HG02973 (cell line): ENCODE measurements at regions not wholly inside any gene's neighbourhood (a gene's known extent, or its start where the extent isn't known, plus 50 kb on each side); places are given as distances from the start of the nearest gene placed in this dataset.
"Not testable (repeated sequence)": the region's sequence is repeated elsewhere in the genome, so short reads cannot be mapped to it uniquely, and the experiment has no call there.

Source experiments
- ATAC-seq: cut with Tn5 transposase; IDR thresholded peaks from one replicate; pipeline ENCODE4 v1.9.1; 2021; ENCODE audit warnings: moderate library complexity; ENCODE audit not compliant: unreplicated experiment

DNA sequence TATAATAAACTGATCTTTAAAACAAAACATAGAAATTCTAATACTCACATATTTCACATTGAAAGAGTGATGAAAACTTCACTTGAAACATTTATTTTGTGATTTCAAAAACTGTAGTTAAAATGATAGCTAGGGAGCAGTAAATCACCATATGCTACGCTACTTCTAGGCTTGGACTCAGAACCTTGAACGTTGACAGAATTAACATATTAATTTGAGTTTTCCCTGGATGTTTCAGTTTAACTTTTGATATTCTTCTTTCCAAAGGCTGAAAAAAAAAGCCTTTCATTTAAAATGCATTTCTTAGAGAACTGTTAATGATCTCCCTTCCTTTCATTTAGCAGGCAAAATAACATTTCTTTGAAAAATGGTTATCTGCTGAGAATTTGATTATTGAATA, 307.8 kb upstream of the SGCD start:
- ATAC-seq = no peak

DNA sequence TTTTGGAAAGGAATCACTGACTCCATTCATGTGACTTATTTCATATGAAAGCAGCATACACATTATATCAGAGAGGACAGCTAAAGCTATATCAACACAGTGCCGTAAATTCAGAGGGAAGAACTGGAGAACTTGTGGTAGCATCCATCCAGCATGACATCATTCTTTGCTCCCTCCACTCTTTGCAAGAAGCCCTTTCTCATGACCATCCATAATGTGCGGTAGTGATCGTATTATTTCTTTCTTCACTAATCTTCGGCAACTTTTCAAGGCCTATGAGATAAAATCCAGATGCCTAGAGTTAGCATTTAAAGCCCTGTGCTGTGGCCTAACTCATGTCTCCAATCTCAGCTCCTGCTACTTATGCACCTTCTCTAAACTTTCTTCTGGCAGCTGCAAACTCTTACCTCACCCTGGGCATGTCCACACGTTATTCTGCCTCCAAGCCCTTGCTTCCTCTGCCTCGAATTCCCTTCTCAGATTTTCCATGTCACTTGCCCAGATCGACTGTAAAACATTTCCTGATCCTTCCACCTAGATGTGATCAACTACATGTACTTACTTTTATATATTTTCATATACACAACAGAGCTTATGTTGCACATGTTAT, 307.3 kb upstream of the SGCD start:
- no peak for ATAC-seq

DNA sequence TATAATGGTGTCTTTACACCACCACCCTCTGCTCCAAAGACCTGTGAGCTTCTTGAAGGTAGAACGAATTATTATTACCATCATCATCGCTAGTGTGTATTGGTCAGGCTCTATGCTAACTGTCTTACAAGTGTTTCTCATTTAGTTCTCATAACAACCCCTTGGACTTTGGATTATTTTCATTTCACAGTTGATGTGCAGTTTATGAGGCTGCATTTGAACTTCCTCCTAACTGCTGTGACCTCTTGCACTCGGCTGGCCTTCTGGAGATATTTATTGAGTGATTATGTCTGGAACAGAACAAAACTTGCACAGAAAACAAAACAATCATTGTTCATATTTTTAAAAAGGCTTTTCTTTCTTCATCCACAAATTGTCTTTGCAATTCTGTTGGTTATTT, 306.3 kb upstream of the SGCD start:
- no peak for ATAC-seq

DNA sequence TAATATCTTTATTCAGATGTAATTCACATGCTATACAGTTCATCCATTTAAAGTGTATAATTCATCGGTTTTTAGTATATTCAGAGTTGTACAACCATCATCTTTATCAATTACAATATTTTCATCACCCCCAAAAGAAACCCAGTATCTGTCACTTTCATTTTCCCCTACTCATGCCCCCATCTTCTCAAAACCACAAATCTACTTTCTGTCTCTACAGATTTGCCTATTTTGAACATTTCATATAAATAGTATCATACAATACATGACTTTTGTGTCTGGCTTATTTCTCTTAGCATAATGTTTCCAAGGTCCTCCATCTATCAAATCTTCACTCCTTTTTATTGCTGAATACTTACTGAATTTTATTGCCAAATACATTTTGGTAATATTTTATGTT, 305.1 kb upstream of the SGCD start:
- no peak for ATAC-seq

DNA sequence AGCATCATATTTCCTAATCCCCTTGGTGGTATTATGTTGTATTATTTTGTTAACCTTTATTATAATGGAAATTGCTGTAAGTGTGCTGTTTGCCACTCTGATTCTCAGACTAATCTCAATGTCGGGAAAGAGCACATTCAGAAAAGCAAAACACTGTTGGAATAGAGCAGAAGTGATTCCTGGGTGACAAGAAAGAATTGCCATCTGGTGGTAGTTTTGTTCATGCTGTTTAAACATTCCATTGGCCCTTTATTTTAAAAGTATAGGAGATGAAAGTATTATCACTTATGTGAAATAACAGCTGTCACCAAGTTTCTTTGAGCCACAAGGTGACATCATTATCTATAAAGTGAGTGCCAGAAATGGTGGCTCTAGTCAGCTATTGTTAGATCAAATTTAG, 301.3 kb upstream of the SGCD start:
- ATAC-seq = no peak

DNA sequence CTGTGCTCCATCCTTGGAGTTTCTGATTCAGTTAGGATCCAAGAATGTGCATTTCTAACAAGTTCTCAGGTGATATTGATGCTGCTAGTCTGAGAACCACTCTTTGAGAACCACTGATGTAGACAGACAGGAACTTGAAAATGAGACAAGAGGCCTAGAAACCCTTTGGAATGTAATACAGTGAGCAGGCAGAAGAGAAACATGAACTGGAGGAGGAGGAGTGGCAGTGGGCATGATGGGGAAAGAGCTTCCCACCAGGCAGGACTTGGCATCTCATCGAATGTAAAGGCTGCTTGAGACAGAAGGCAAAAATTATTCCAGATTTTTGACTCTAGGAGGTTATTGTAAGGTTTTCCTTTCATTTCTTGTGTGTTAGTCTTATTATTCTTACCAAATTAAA, 295.8 kb upstream of the SGCD start:
- ATAC-seq = no peak

DNA sequence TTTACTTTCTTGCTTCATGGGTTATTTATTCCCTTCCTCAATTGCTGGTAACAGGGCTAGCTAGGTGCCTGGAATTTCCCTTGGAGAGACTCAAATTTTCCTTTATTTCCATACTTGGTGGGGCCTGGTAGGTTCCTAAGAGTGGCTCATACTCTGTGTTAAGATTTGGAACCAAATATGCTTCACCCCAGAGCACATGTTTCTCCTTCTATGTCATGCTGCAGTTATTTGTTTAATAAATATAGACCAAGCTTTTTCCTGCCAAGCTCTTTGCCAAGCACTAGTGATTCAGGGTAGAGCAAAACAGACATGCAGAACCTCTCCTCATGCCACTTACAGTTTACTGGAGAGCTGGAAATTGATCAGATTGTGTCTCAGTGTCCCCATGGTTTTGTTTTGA, 290.3 kb upstream of the SGCD start:
- no peak for ATAC-seq

DNA sequence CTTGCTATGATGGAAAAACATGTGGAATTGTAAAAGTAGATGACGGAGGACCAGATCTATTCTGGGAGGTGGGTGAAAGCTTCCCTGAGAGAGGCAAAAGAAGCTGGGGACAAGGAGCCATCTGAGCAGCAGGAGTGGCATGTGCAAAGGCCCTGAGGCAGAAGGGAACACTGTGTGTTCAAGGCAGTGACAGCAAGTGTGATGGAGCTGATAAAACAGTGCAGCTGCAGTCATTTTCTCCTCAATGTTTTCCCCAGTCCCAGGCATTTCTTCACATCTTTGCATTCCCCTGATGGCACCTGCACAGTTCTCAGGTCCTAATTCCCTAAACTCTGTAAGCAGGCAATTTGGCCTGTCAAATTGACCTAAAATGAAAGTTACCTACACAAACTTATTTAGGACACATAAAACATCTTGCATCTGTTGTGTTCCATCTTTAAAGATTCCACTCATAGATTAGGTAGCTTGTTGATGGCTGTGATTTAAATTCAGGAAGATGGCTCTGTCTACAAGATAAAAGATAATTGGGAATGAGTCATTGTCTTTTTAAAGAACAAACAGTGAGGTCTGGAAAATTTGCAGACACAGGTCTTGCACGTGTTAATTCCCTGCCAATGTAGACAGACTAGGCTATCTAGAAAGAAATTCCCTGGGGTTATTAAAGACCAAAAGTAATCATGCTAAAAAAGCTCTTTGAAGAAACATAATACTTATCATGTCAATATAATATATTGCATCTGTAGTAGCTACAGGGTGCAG, 289.6 kb upstream of the SGCD start:
- ATAC-seq = no peak

DNA sequence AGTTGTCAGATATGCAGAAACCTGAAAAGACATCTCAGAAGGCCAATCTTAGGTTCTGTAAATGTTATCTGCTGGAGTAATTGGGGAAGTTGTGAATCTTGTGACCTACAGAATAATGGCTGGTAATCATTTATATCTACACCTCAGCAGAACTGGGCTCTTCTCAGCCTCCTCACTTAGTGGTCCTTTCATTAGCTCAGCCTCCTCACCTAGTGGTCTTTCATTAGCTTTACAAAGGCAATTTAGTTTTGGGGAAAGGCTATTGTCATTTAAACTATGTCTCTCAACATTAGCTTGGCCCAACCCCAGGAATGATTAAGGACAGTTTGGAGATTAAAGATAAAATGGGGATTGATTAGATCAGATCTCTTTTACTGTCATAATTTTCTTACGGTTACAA, 284.2 kb upstream of the SGCD start:
- no peak for ATAC-seq

DNA sequence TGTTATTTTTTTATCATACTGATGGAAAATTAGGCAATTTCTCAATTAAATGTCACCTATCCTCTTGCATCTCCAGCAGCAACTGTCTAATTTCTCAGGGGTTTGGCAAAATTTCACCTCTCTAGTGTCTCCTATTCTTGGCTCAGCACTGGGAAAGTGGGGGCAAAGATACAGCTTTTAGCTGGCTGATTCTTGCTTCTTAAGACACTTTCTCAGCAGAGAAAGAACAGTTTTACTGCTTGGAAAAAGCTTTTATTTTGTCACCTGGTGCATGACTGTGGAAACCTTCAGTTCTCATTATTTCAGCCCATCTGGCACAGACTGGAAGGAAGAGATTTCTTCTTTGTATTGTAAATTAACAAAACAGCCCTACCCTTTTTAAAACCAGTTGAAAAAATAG, 283.6 kb upstream of the SGCD start:
- no peak for ATAC-seq

DNA sequence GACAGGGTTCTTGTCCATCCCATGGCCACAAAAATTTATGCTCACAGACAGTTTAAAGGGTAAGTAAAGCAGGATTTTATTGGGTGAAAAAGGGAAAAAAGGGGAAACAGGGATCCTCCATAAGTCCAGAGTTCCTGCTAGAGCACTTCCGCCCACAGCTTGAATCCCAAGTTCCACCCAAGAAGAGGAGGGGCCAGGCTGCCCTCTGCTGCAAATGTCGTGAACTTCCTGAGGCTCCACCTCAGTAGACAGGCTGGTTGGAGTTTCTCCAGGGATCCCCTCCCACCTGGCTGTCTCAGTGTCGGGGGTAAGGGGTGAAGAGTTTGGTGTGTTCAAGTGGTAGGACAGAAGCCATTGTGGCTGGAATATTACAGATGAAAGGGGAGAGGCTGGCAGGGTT, 275.0 kb upstream of the SGCD start:
- ATAC-seq = no peak

DNA sequence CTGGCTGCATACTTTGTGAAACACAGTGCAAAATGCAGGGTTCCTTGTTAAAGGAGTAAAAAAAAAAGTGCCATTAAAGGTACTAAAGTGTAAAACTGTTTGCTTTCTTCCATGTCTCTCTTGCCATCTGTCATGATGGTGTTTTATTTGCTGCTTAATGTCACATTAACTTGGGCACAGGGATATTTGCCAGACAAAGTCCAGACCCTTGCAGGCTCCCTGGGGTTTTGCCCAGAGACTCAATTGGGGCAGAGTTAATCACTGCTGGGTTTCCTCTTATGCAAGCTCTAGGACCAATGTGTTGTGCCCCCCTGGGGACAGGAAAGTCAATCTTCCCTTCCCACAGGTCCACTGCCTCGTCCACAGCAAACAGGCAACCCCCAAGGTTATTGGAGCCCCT, 274.3 kb upstream of the SGCD start:
- no peak for ATAC-seq

DNA sequence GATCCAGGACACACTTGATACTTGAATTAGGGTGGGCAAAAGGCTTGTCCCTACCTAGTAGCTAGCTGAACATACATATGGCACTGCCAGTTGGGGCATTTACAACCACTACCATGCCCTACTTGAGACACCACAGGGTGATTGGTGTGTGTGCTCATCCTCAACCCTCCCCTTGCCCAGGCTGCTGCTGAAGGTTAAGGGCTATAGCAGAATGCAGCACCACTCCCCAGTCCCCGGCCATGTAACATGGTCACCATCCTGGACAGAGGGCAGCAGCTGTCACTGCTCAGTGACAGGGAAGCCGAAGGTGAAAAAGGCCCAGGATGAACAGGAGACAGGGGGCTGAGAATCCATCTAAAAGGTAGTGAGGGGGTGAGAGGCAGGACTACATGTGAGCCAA, 273.9 kb upstream of the SGCD start:
- ATAC-seq = no peak

DNA sequence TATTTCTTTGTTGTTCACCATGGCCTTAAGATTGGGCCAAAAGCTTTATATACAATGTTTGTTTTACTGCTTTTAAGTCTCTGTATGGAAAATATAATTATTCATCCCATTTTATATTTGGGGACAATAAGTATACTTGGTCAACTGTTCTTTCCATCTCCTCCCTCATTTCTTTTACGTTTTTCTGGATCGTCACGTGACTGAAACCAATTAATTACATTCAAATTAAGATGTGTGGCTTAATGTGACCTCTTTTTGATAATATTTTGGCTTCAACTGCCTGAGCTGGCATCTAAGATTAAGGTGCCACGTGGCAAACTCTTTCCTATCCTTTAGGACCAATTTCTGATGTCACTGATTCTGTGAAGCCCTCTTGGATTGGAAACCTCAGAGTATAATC, 250.1 kb upstream of the SGCD start:
- no peak for ATAC-seq

DNA sequence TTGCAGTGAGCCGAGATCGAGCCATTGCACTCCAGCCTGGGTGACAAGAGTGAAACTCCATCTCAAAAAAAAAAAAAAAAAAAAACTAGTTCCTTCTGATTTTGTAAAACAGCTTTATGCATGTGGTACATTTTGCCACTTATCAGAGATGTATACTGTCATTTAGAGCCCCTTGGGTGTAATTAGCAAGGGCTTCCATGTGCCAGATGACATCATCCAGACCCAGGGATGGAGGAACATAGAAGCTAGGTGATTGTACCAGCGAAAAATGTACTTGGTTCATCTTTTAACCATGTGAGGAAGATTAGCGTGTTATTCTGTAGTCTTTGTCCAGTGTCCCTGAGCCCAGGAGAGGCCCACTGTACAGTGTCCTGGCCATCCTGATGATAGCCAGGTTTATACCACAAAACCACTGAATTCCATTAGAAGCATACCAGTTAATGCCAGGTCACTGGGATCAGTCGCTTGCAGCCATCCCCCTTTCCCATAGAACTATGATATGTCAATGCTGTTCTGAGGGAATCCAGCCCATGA, 239.3 kb upstream of the SGCD start:
- ATAC-seq = no peak

DNA sequence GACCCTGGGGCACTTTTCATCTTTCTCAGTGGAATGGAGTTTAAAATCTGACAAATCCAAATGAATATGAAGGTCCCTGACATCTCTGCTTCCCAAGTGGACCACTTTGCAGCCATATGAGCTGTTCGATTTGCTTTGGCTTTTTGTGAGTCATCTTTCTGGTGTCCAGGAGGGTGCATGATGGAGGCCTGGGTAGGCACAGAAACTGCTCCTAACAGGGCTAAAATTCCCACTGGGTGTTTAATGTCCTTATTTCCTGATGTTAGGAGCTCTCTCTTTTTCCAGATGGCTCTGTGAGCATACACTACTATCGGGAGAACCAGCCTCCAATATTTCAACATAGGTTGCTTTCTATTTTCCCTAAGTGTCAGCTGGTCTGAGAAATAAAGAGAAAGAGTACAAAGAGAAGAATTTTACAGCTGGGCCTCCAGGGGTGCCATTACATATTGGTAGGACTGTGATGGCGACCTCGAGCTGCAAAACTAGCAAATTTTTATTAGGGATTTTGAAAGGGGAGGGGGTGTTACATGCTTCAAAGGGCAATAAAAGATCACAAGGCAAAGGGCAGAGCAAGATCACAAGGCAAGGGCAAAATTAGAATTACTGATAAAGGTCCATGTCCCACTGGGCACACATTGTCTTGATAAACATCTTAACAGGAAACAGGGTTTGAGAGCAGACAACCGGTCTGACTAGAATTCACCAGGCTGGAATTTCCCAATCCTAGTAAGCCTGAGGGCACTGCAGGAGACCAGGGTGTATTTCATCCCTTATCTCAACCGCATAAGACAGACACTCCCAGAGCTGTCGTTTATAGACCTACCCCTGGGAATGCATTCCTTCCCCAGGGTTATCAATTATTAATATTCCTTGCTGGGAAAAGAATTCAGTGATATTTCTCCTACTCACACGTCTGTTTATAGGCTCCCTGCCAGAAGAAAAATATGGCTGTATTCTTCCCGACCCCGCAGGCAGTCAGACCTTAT, 236.7 kb upstream of the SGCD start:
- not testable (repeated sequence) for ATAC-seq

DNA sequence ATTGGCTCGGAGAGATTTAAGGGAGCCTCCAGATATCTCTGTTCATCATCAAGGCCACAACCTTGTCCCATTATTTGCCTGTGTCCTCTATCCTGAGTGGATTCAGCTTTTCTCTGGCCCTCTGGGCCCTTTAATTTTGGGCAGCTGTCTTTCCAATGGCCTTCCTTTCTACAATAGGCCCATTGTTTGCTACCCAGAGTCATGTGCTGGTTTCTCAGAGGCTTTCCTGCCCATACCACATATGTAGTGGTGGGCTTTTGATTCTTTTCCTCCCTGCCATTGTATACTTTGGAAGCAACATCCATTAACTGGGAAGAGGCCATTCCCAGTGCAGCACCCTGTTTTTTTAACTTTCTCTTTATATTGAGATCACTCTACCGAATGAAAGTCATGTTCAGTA, 233.9 kb upstream of the SGCD start:
- ATAC-seq = no peak

DNA sequence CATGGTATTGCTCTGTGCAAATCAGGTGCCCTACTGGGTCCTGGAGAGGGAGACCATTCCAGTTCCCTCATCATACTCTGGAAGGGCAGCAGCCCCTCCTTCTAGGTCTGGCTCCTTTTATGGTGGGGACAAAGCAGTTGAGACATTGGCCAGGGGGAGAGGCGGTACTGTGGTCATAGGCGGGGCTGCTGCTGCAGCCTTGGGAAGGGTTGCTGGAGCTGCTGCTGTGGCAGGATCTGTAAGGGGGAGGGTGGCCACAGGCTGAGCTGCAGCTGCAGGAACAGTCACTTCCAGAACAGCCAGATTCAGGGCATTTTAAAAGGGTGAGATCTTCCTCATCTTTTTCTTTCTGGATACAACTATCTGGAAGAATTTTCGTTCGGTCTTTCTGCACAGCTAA, 233.0 kb upstream of the SGCD start:
- no peak for ATAC-seq

DNA sequence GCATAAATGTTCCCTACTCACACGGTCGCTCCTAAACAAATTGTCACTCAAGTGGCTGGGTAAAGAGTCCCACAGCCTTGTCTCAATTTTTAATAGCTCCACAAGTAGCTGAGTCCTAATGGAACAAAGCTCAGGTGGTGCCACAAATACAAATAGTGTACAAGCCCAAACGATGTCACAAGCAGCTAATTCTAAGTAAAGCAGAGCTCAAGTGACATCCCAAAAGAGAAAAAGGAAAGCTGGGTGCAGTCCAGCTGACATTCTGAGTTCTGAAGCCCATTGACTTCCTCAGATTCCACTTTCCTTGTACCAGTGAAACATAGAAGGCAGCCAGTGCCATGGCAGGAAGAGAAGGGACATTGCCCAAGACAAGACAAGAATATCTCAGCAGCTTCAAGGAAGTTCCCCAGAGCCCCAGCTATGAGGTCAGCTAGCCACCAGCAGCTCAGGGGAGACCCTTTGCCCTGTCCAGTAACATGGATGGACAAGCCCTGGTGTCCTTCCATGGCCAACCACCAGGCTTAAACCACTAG, 231.2 kb upstream of the SGCD start:
- no peak for ATAC-seq

DNA sequence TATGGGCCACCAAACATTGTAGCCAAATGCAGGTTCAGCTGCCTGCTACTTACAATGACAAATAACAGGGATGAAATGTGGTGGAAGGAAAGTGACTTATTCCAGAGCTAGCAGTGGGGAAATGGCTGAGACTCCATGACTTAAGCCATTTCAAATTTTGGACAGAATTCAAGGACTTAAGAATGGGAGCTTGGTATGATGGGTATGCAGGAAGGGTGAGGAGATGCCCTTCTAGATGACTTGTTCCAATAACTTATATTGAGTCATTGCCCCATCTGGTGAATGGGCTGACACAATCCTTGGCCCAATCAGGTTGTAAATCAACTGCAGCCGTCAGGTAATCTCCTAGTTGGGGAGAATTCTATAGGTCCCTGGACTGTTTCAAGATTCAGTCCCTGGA, 230.7 kb upstream of the SGCD start:
- ATAC-seq = no peak

DNA sequence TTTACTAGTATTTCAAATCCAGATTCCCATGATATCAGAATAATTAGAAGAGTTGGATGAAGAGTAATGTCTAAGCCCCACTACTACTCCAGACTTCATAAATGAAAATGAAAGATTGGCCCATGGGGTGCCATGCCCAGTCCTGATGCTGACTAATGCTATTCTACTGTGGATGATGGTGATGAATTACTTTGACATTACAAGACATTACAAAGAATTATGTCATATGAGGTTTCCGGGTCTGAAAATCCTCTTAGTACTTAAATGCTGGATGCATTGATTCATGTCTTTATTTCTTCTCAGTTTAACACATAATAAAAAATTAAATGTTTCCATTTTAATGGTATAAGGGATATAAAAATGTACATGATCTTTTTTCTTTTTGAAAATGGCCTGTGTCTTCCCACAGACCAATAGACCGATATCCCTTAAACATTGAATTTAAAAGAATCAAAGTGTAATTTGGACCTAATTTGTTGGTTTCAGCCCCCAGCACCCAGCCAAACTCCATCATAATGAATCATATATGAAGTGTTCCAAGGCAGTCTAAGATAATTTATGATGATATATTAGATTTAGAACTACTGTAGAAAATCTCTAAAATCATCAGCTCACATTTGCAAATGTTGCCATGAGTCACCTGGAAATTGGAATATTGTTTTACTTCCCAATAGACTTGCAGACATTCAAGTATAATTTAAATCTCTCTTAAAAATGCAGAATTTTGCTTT, 223.6 kb upstream of the SGCD start:
- no peak for ATAC-seq
